DOHH2 (cell line): ENCODE measurements at regions not wholly inside any gene's neighbourhood (a gene's known extent, or its start where the extent isn't known, plus 50 kb on each side); places are given as distances from the start of the nearest gene placed in this dataset.

Experiments used
- H3F3A ChIP-seq: fragments of 200-600 bp; sonication (generic), shearing (Covaris generic); 2 replicates; pipeline ENCODE4 v1.6.0; 2016; ENCODE audit warnings: antibody characterized with exemption, mild to moderate bottlenecking; ENCODE audit not compliant: control insufficient read depth, insufficient read depth
- H3K27ac ChIP-seq: fragments of 200-600 bp; sonication (generic); 2 replicates; pipeline ENCODE4 v1.5.1; 2014; ENCODE audit warnings: low read depth, mild to moderate bottlenecking, low read length, moderate library complexity
- H3K27me3 ChIP-seq: fragments of 200-600 bp; sonication (generic); 2 replicates; pipeline ENCODE4 v1.6.1; 2014; ENCODE audit warnings: mild to moderate bottlenecking, low read length, mixed read lengths; ENCODE audit not compliant: control insufficient read depth
- H3K36me3 ChIP-seq: fragments of 200-600 bp; sonication (generic); 2 replicates; pipeline ENCODE4 v1.6.1; 2014; ENCODE audit warnings: mild to moderate bottlenecking, low read length, moderate library complexity, mixed read lengths; ENCODE audit not compliant: control insufficient read depth
- H3K4me1 ChIP-seq: fragments of 200-600 bp; sonication (generic); 2 replicates; pipeline ENCODE4 v1.6.1; 2014; ENCODE audit warnings: mild to moderate bottlenecking, low read length, mixed read lengths; ENCODE audit not compliant: control insufficient read depth
- H3K4me2 ChIP-seq: fragments of 200-600 bp; sonication (generic); 2 replicates; pipeline ENCODE4 v1.6.0; 2014; ENCODE audit warnings: mild to moderate bottlenecking, low read length, moderate library complexity
- H3K4me3 ChIP-seq: fragments of 200-600 bp; sonication (generic); 2 replicates; pipeline ENCODE4 v1.5.1; 2014; ENCODE audit warnings: mild to moderate bottlenecking, low read length, mixed read lengths
- H3K79me2 ChIP-seq: fragments of 200-600 bp; sonication (generic); 2 replicates; pipeline ENCODE4 v1.6.1; 2014; ENCODE audit warnings: mild to moderate bottlenecking, low read length, mixed read lengths; ENCODE audit not compliant: control insufficient read depth
- H3K9me2 ChIP-seq: fragments of 200-600 bp; sonication (generic); replicated peaks from 2 replicates; pipeline ENCODE4 v1.6.1; 2014; ENCODE audit warnings: mild to moderate bottlenecking, low read length, mixed read lengths; ENCODE audit not compliant: control insufficient read depth
- H3K9me3 ChIP-seq: fragments of 200-600 bp; sonication (generic); 2 replicates; pipeline ENCODE4 v1.6.1; 2014; ENCODE audit warnings: antibody characterized with exemption, low read length, mixed read lengths; ENCODE audit not compliant: control insufficient read depth, insufficient read depth
- H4K20me1 ChIP-seq: fragments of 200-600 bp; sonication (generic); 2 replicates; pipeline ENCODE4 v1.6.0; 2014; ENCODE audit warnings: low read depth, mild to moderate bottlenecking, antibody characterized with exemption, low read length, moderate library complexity; ENCODE audit not compliant: control insufficient read depth, insufficient read depth
- CTCF ChIP-seq: fragments of 200-600 bp; sonication (generic); IDR thresholded peaks from one replicate; pipeline ENCODE4 v1.5.1; 2014; ENCODE audit warnings: antibody characterized with exemption, mild to moderate bottlenecking, low read depth, low read length; ENCODE audit not compliant: poor library complexity, severe bottlenecking
- EZH2phosphoT487 ChIP-seq: fragments of 200-600 bp; sonication (generic); IDR thresholded peaks from 2 replicates; pipeline ENCODE4 v1.6.1; 2017; ENCODE audit warnings: borderline replicate concordance, mild to moderate bottlenecking, antibody characterized with exemption, low read length, moderate library complexity, mixed read lengths

GRCh38 chr12:94760786-94761185, 110.4 kb upstream of the TMCC3 start:
- no peaks in the 10 kb centered on the region for H3K36me3 ChIP-seq
- no peaks in the 10 kb centered on the region for H4K20me1 ChIP-seq
- H3K4me1 ChIP-seq: peaks cover 10% of the 10 kb centered on the region
- H3K4me2 ChIP-seq: no peak overlapping the region
- no peaks in the 10 kb centered on the region for H3K79me2 ChIP-seq
- H3F3A ChIP-seq: no peaks in the 10 kb centered on the region
- no peak for TF ChIP-seq CTCF
- TF ChIP-seq EZH2phosphoT487: no peak
- H3K27me3 ChIP-seq: no peaks in the 10 kb centered on the region
- H3K9me2 ChIP-seq: no peaks in the 10 kb centered on the region
- no peak overlapping the region for H3K4me3 ChIP-seq
- H3K27ac ChIP-seq: no peak overlapping the region
- H3K9me3 ChIP-seq: no peaks in the 10 kb centered on the region

- Histone ChIP-seq H3K4me3 (no peak overlapping the region), H3K79me2 (no peaks in the 10 kb centered on the region), H3F3A (no peaks in the 10 kb centered on the region), H3K36me3 (no peaks in the 10 kb centered on the region), H3K4me1 (no peaks in the 10 kb centered on the region), H3K9me2 (no peaks in the 10 kb centered on the region), H3K9me3 (no peaks in the 10 kb centered on the region), H3K27ac (no peak overlapping the region), H4K20me1 (no peaks in the 10 kb centered on the region), H3K27me3 (no peaks in the 10 kb centered on the region), H3K4me2 (no peak overlapping the region)
- TF ChIP-seq CTCF: no peak
- TF ChIP-seq EZH2phosphoT487: no peak
Observed at GRCh38 chr12:94756789-94757188, 106.4 kb upstream of the TMCC3 start.

- H3K4me2 ChIP-seq: no peak overlapping the region
- H4K20me1 ChIP-seq: no peaks in the 10 kb centered on the region
- no peak overlapping the region for H3K27ac ChIP-seq
- TF ChIP-seq EZH2phosphoT487 (no peak), CTCF (no peak)
- no peaks in the 10 kb centered on the region for H3F3A ChIP-seq
- 0 out of 2 replicates have a peak, but pooled peaks cover 4% of the 10 kb centered on the region for H3K27me3 ChIP-seq
- no peaks in the 10 kb centered on the region for H3K79me2 ChIP-seq
- H3K36me3 ChIP-seq: no peaks in the 10 kb centered on the region
- H3K9me2 ChIP-seq: no peaks in the 10 kb centered on the region
- no peaks in the 10 kb centered on the region for H3K9me3 ChIP-seq
- H3K4me3 ChIP-seq: no peak overlapping the region
- H3K4me1 ChIP-seq: no peaks in the 10 kb centered on the region
Observed at GRCh38 chr12:94755598-94755997, 105.2 kb upstream of the TMCC3 start.

- H3K4me2 ChIP-seq: no peak overlapping the region
- H3F3A ChIP-seq: no peaks in the 10 kb centered on the region
- H3K79me2 ChIP-seq: no peaks in the 10 kb centered on the region
- TF ChIP-seq CTCF: no peak
- no peak for TF ChIP-seq EZH2phosphoT487
- H3K9me2 ChIP-seq: no peaks in the 10 kb centered on the region
- H3K27me3 ChIP-seq: 0 out of 2 replicates have a peak, but pooled peaks cover 4% of the 10 kb centered on the region
- no peaks in the 10 kb centered on the region for H3K36me3 ChIP-seq
- no peak overlapping the region for H3K27ac ChIP-seq
- H4K20me1 ChIP-seq: no peaks in the 10 kb centered on the region
- H3K9me3 ChIP-seq: no peaks in the 10 kb centered on the region
- no peaks in the 10 kb centered on the region for H3K4me1 ChIP-seq
- no peak overlapping the region for H3K4me3 ChIP-seq
Observed at GRCh38 chr12:94754653-94755052, 104.3 kb upstream of the TMCC3 start.
